ENCODE measurements at regions not wholly inside any gene's neighbourhood (a gene's known extent, or its start where the extent isn't known, plus 50 kb on each side); places are given as distances from the start of the nearest gene placed in this dataset.

- no peak for DNase-seq
Measured at GRCh38 chr15:67006083-67007065, 59.0 kb upstream of the SMAD3 start.

- no peak for DNase-seq
Measured at GRCh38 chr15:67009576-67010569, 55.5 kb upstream of the SMAD3 start.

- DNase-seq: peak; percentile 40
Measured at GRCh38 chr15:67010898-67011616, 54.3 kb upstream of the SMAD3 start.

- no peak for DNase-seq
Measured at GRCh38 chr15:67011617-67012005, 53.8 kb upstream of the SMAD3 start.

- DNase-seq: peak; percentile 74
Measured at GRCh38 chr15:67013696-67014095, 51.7 kb upstream of the SMAD3 start.
